ENCODE measurements at regions not wholly inside any gene's neighbourhood (a gene's known extent, or its start where the extent isn't known, plus 50 kb on each side); places are given as distances from the start of the nearest gene placed in this dataset.

GRCh38 chr2:14737201-14737600 is 104.7 kb downstream of the LRATD1 start:
- Histone ChIP-seq H3K27me3 (replicated peaks in 1 of 2; ENCODE audit: control insufficient read depth in 2 of 2, insufficient read depth in 2 of 2, low read length in 1 of 2) (no peaks in the 10 kb centered on the region), H3K9ac (ENCODE audit: control insufficient read depth, insufficient read depth, low read length) (no peak overlapping the region), H2AFZ (ENCODE audit: control insufficient read depth, low read depth, low read length) (no peak overlapping the region), H3K79me2 (ENCODE audit: control insufficient read depth, insufficient read depth, low read length) (no peaks in the 10 kb centered on the region), H3K9me3 (replicated peaks; ENCODE audit: control insufficient read depth, insufficient read depth, low read length) (no peaks in the 10 kb centered on the region), H3K4me1 (ENCODE audit: control insufficient read depth, insufficient read depth, low read length) (no peaks in the 10 kb centered on the region), H3K4me2 (ENCODE audit: control insufficient read depth, insufficient read depth) (no peak overlapping the region), H3K27ac (ENCODE audit: control insufficient read depth, insufficient read depth) (no peak overlapping the region), H3K4me3 (no peak overlapping the region), H4K20me1 (ENCODE audit: control insufficient read depth, insufficient read depth) (no peaks in the 10 kb centered on the region), H3K36me3 (ENCODE audit: control insufficient read depth in 2 of 2, insufficient read depth in 2 of 2, low read length in 1 of 2) (no peaks in the 10 kb centered on the region)
- no peak for DNase-seq (ENCODE audit: low read depth, low spot score)
- SMC1A ChIA-PET (ENCODE audit: uncharacterized antibody, unreplicated experiment), result no interaction called here
- WGBS (ENCODE audit: insufficient coverage, insufficient replicate concordance, low lambda C conversion rate, missing lambda C conversion rate), result 0% methylated on average over 1 of the region's 1 CpG
- no peak for ATAC-seq
- CTCF ChIA-PET, result no interaction called here
- FAIRE-seq, result no peak
- intact Hi-C loops (cut with micrococcal nuclease; ENCODE audit: unreplicated experiment) (no loop called here), in situ Hi-C loops (cut with MboI) (no loop called here)
- POLR2A ChIA-PET, result no interaction called here
- RAD21 ChIA-PET (ENCODE audit: unreplicated experiment), result no interaction called here
- no TSS peak for BruUV-seq (replicated peaks)
- no peak for TF ChIP-seq ZNF24 (IDR thresholded peaks at IDR 0.05)
- no peak for TF ChIP-seq HDAC2 (IDR thresholded peaks at IDR 0.05)
- TF ChIP-seq PAX8 (IDR thresholded peaks at IDR 0.05), result no peak
- no peak for TF ChIP-seq PBX3 (IDR thresholded peaks at IDR 0.05; ENCODE audit: insufficient replicate concordance, low read depth, low read length)
- TF ChIP-seq BHLHE40 (IDR thresholded peaks at IDR 0.05; ENCODE audit: borderline replicate concordance in 1 of 2, low read depth in 2 of 2, low read length in 1 of 2), result no peak
- no peak for TF ChIP-seq ZNF217 (IDR thresholded peaks at IDR 0.05)
- TF ChIP-seq CHD4 (IDR thresholded peaks at IDR 0.05), result no peak
- no peak for TF ChIP-seq PRDM15 (CRISPR knock-in tag; IDR thresholded peaks at IDR 0.05)
- TF ChIP-seq ATF7 (IDR thresholded peaks at IDR 0.05; ENCODE audit: low read depth), result no peak
- no peak for TF ChIP-seq POU2F2 (IDR thresholded peaks at IDR 0.05; ENCODE audit: borderline replicate concordance, low read depth, low read length)
- no peak for TF ChIP-seq NR2F1 (conservative IDR thresholded peaks at IDR 0.05)
- no peak for TF ChIP-seq IRF3 (IDR thresholded peaks at IDR 0.05)
- TF ChIP-seq NFYB (IDR thresholded peaks at IDR 0.05; ENCODE audit: insufficient read depth, low read depth, low read length), result no peak
- TF ChIP-seq CREB1 (IDR thresholded peaks at IDR 0.05; ENCODE audit: low read depth), result no peak
- no peak for TF ChIP-seq ATF3 (IDR thresholded peaks at IDR 0.05; ENCODE audit: borderline replicate concordance, extremely low read depth, low read depth, low read length)
- no peak for TF ChIP-seq HSF1 (IDR thresholded peaks at IDR 0.05; ENCODE audit: low read depth, low read length)

Data from GM12878 (cell line).